ENCODE measurements at regions not wholly inside any gene's neighbourhood (a gene's known extent, or its start where the extent isn't known, plus 50 kb on each side); places are given as distances from the start of the nearest gene placed in this dataset.

- H3K4me1 ChIP-seq (ENCODE audit: low read length) = no peaks in the 10 kb centered on the region
- H3F3A ChIP-seq (ENCODE audit: insufficient read depth, low read length) = no peaks in the 10 kb centered on the region
- H3K27me3 ChIP-seq (replicated peaks; ENCODE audit: insufficient read depth, low read length) = no peaks in the 10 kb centered on the region
- no peaks in the 10 kb centered on the region for H3K79me2 ChIP-seq (ENCODE audit: low read length)
- no peaks in the 10 kb centered on the region for H3K36me3 ChIP-seq (replicated peaks; ENCODE audit: insufficient read depth, low read length)
- H3K27ac ChIP-seq (ENCODE audit: low read length) = no peak overlapping the region
- H2AFZ ChIP-seq (ENCODE audit: low read length) = no peak overlapping the region
- no peaks in the 10 kb centered on the region for H4K20me1 ChIP-seq (ENCODE audit: insufficient read depth, low read length)
- DNase-seq = no peak
- no peak overlapping the region for H3K4me3 ChIP-seq (ENCODE audit: low read length)
- TF ChIP-seq EZH2 (optimal IDR thresholded peaks at IDR 0.05; ENCODE audit: low read depth, low read length) (no peak), EZH2phosphoT487 (IDR thresholded peaks at IDR 0.05; ENCODE audit: low read length) (no peak), CTCF (IDR thresholded peaks at IDR 0.05; ENCODE audit: low read length) (no peak)
- no peaks in the 10 kb centered on the region for H3K9me2 ChIP-seq (replicated peaks; ENCODE audit: insufficient read depth, low read length)
- H3K4me2 ChIP-seq (ENCODE audit: low read depth, low read length) = no peak overlapping the region
- H3K9ac ChIP-seq (ENCODE audit: low read length) = no peak overlapping the region
- H3K9me3 ChIP-seq (replicated peaks; ENCODE audit: insufficient read depth, low read length) = no peaks in the 10 kb centered on the region
These were observed 917.4 kb upstream of the ACO1 start for GRCh38 chr9:31467075-31467474.

- Histone ChIP-seq H4K20me1 (ENCODE audit: insufficient read depth, low read length) (no peaks in the 10 kb centered on the region), H3K4me2 (ENCODE audit: low read depth, low read length) (no peak overlapping the region), H3K9ac (ENCODE audit: low read length) (no peak overlapping the region), H3K4me1 (ENCODE audit: low read length) (no peaks in the 10 kb centered on the region), H2AFZ (ENCODE audit: low read length) (no peak overlapping the region), H3K79me2 (ENCODE audit: low read length) (no peaks in the 10 kb centered on the region), H3K4me3 (ENCODE audit: low read length) (no peak overlapping the region), H3F3A (ENCODE audit: insufficient read depth, low read length) (no peaks in the 10 kb centered on the region), H3K27ac (ENCODE audit: low read length) (no peak overlapping the region), H3K36me3 (replicated peaks; ENCODE audit: insufficient read depth, low read length) (no peaks in the 10 kb centered on the region), H3K27me3 (replicated peaks; ENCODE audit: insufficient read depth, low read length) (no peaks in the 10 kb centered on the region), H3K9me3 (replicated peaks; ENCODE audit: insufficient read depth, low read length) (no peaks in the 10 kb centered on the region), H3K9me2 (replicated peaks; ENCODE audit: insufficient read depth, low read length) (no peaks in the 10 kb centered on the region)
- DNase-seq = no peak
- TF ChIP-seq EZH2 (optimal IDR thresholded peaks at IDR 0.05; ENCODE audit: low read depth, low read length) (no peak), CTCF (IDR thresholded peaks at IDR 0.05; ENCODE audit: low read length) (no peak), EZH2phosphoT487 (IDR thresholded peaks at IDR 0.05; ENCODE audit: low read length) (no peak)
These were observed 914.4 kb upstream of the ACO1 start for GRCh38 chr9:31470051-31470450.

- no peak overlapping the region for H2AFZ ChIP-seq (ENCODE audit: low read length)
- no peak overlapping the region for H3K9ac ChIP-seq (ENCODE audit: low read length)
- DNase-seq = no peak
- H4K20me1 ChIP-seq (ENCODE audit: insufficient read depth, low read length) = no peaks in the 10 kb centered on the region
- no peaks in the 10 kb centered on the region for H3K27me3 ChIP-seq (replicated peaks; ENCODE audit: insufficient read depth, low read length)
- no peak overlapping the region for H3K4me2 ChIP-seq (ENCODE audit: low read depth, low read length)
- H3F3A ChIP-seq (ENCODE audit: insufficient read depth, low read length) = no peaks in the 10 kb centered on the region
- H3K9me2 ChIP-seq (replicated peaks; ENCODE audit: insufficient read depth, low read length) = no peaks in the 10 kb centered on the region
- no peaks in the 10 kb centered on the region for H3K4me1 ChIP-seq (ENCODE audit: low read length)
- no peaks in the 10 kb centered on the region for H3K9me3 ChIP-seq (replicated peaks; ENCODE audit: insufficient read depth, low read length)
- H3K27ac ChIP-seq (ENCODE audit: low read length) = no peak overlapping the region
- no peaks in the 10 kb centered on the region for H3K36me3 ChIP-seq (replicated peaks; ENCODE audit: insufficient read depth, low read length)
- no peaks in the 10 kb centered on the region for H3K79me2 ChIP-seq (ENCODE audit: low read length)
- no peak overlapping the region for H3K4me3 ChIP-seq (ENCODE audit: low read length)
- TF ChIP-seq EZH2 (optimal IDR thresholded peaks at IDR 0.05; ENCODE audit: low read depth, low read length) = no peak
- TF ChIP-seq CTCF (IDR thresholded peaks at IDR 0.05; ENCODE audit: low read length) = no peak
- no peak for TF ChIP-seq EZH2phosphoT487 (IDR thresholded peaks at IDR 0.05; ENCODE audit: low read length)
These were observed 913.4 kb upstream of the ACO1 start for GRCh38 chr9:31471010-31471409.
